Fibroblast of mammary gland (primary cell): ENCODE measurements at regions not wholly inside any gene's neighbourhood (a gene's known extent, or its start where the extent isn't known, plus 50 kb on each side); places are given as distances from the start of the nearest gene placed in this dataset.

Source experiments
- DNase-seq: peaks from one replicate; pipeline ENCODE4 v3.0.0-alpha.2; 2010; ENCODE audit warnings: low read depth
- H3K4me3 ChIP-seq: 2 replicates; pipeline ENCODE4 v1.5.1; 2011; ENCODE audit warnings: low read depth, mild to moderate bottlenecking, low read length, moderate library complexity; ENCODE audit not compliant: control insufficient read depth
- CTCF ChIP-seq: conservative IDR thresholded peaks from 2 replicates; pipeline ENCODE4 v1.5.1; 2011; ENCODE audit warnings: low read depth, low read length, inconsistent platforms; ENCODE audit not compliant: control insufficient read depth, insufficient read depth

- H3K4me3 ChIP-seq = no peak overlapping the region
- DNase-seq = no peak
- no peak for TF ChIP-seq CTCF
Measured at GRCh38 chr7:46515844-46516590, 594.9 kb upstream of the IGFBP3 start.

- DNase-seq = no peak
- no peak overlapping the region for H3K4me3 ChIP-seq
- TF ChIP-seq CTCF = no peak
Measured at GRCh38 chr7:46513447-46513848, 592.4 kb upstream of the IGFBP3 start.

- no peak for TF ChIP-seq CTCF
- peak; percentile 26 for DNase-seq
- no peak overlapping the region for H3K4me3 ChIP-seq
Measured at GRCh38 chr7:46512891-46513413, 591.9 kb upstream of the IGFBP3 start.

- DNase-seq = no peak
Measured at GRCh38 chr7:46511442-46512215, 590.6 kb upstream of the IGFBP3 start.

GRCh38 chr7:46508583-46508982 is 587.5 kb upstream of the IGFBP3 start:
- no peak overlapping the region for H3K4me3 ChIP-seq
- no peak for TF ChIP-seq CTCF
- no peak for DNase-seq

More at GRCh38 chr7:46511442-46512215, 590.6 kb upstream of the IGFBP3 start:
- TF ChIP-seq CTCF = no peak
- no peak overlapping the region for H3K4me3 ChIP-seq

- DNase-seq = no peak
- TF ChIP-seq CTCF = no peak
- H3K4me3 ChIP-seq = no peak overlapping the region
Measured at GRCh38 chr7:46507560-46507959, 586.5 kb upstream of the IGFBP3 start.
